GM12878 (cell line): ENCODE measurements at regions not wholly inside any gene's neighbourhood (a gene's known extent, or its start where the extent isn't known, plus 50 kb on each side); places are given as distances from the start of the nearest gene placed in this dataset.

ENCODE experiments used
- ATAC-seq: fragments of 200-7000 bp; cut with Tn5 transposase; 3 replicates; pipeline ENCODE4 v1.9.1; 2020; ENCODE audit warnings: mild to moderate bottlenecking, moderate library complexity
- BruUV-seq: library from RNA; stranded (reverse); fragments of 400-500 nt; replicated peaks from 2 replicates; lab custom pipeline; 2021; lab: Mats Ljungman, UMichigan
- CTCF ChIA-PET: fragments of 300-600 bp; sonication (Branson Sonifier 250); formaldehyde crosslinking; extraction: SDS; loops from one replicate; lab custom pipeline; 2021; ENCODE audit warnings: inconsistent platforms; lab: Yijun Ruan, JAX
- POLR2A ChIA-PET: fragments of 350-600 bp; formaldehyde crosslinking; extraction: SDS; loops from one replicate; lab custom pipeline; 2021; ENCODE audit warnings: inconsistent platforms; lab: Charles Lee
- RAD21 ChIA-PET: fragments of 300-600 bp; sonication (Branson Sonifier 250); formaldehyde crosslinking; loops from one replicate; lab custom pipeline; 2023; ENCODE audit warnings: antibody characterized with exemption; ENCODE audit not compliant: unreplicated experiment; lab: Charles Lee
- SMC1A ChIA-PET: fragments of 300-600 bp; sonication (Branson Sonifier 250); formaldehyde crosslinking; loops from one replicate; lab custom pipeline; 2023; ENCODE audit not compliant: unreplicated experiment, uncharacterized antibody; lab: Charles Lee
- DNase-seq: peaks from one replicate; pipeline ENCODE4 v3.0.0-alpha.2; 2011; ENCODE audit warnings: low read depth, low spot score
- FAIRE-seq: peaks from 3 replicates; lab custom pipeline; 2011; peaks lifted over from hg19 to GRCh38; lab: Jason Lieb, UNC
- H2AFZ ChIP-seq: 2 replicates; pipeline ENCODE4 v1.6.0; 2011; ENCODE audit warnings: low read depth, low read length, control low read depth; ENCODE audit not compliant: control insufficient read depth
- H3K27ac ChIP-seq: 2 replicates; pipeline ENCODE4 v1.5.1; 2011; ENCODE audit warnings: control low read depth; ENCODE audit not compliant: control insufficient read depth, insufficient read depth
- H3K27me3 ChIP-seq, 2 experiments: replicated peaks in 1 of 2; 2 replicates each; pipeline versions ENCODE4 v1.6.0 to v1.6.1; 2011; ENCODE audit warnings: low read length in 1 of 2; ENCODE audit not compliant: control insufficient read depth in 2 of 2, insufficient read depth in 2 of 2
- H3K36me3 ChIP-seq, 2 experiments: 2 replicates each; pipeline ENCODE4 v1.5.1; 2011; ENCODE audit warnings: low read length in 1 of 2; ENCODE audit not compliant: control insufficient read depth in 2 of 2, insufficient read depth in 2 of 2
- H3K4me1 ChIP-seq: 2 replicates; pipeline ENCODE4 v1.6.1; 2011; ENCODE audit warnings: mild to moderate bottlenecking, low read length, moderate library complexity, mixed read lengths; ENCODE audit not compliant: control insufficient read depth, insufficient read depth
- H3K4me2 ChIP-seq: 2 replicates; pipeline ENCODE4 v1.6.0; 2011; ENCODE audit warnings: control low read depth; ENCODE audit not compliant: control insufficient read depth, insufficient read depth
- H3K4me3 ChIP-seq: fragments of 200-600 bp; sonication (generic); 2 replicates; pipeline ENCODE4 v1.5.1; 2016
- H3K79me2 ChIP-seq: 2 replicates; pipeline ENCODE4 v1.6.0; 2011; ENCODE audit warnings: low read length; ENCODE audit not compliant: control insufficient read depth, insufficient read depth
- H3K9ac ChIP-seq: 2 replicates; pipeline ENCODE4 v1.8.0; 2011; ENCODE audit warnings: low read length, control low read depth, mixed read lengths; ENCODE audit not compliant: control insufficient read depth, insufficient read depth
- H3K9me3 ChIP-seq: replicated peaks from 3 replicates; pipeline ENCODE4 v1.5.1; 2011; ENCODE audit warnings: mild to moderate bottlenecking, low read length; ENCODE audit not compliant: control insufficient read depth, insufficient read depth
- H4K20me1 ChIP-seq: 2 replicates; pipeline ENCODE4 v1.6.0; 2011; ENCODE audit not compliant: control insufficient read depth, insufficient read depth
- ATF2 ChIP-seq: IDR thresholded peaks from 2 replicates; pipeline ENCODE4 v1.6.1; 2012; ENCODE audit warnings: low read length, inconsistent platforms
- CREB1 ChIP-seq: IDR thresholded peaks from 2 replicates; pipeline ENCODE4 v1.6.1; 2012; ENCODE audit warnings: low read depth, mild to moderate bottlenecking, inconsistent platforms
- KAT2A ChIP-seq: conservative IDR thresholded peaks from 2 replicates; pipeline ENCODE4 v1.6.1; 2011; ENCODE audit warnings: low read depth, low read length; ENCODE audit not compliant: control insufficient read depth
- MEF2B ChIP-seq: fragments of 450-650 bp; IDR thresholded peaks from 2 replicates; pipeline ENCODE4 v1.6.1; 2018; ENCODE audit warnings: mild to moderate bottlenecking, moderate library complexity; ENCODE audit not compliant: partially characterized antibody, poor library complexity, severe bottlenecking
- NFYB ChIP-seq: IDR thresholded peaks from 2 replicates; pipeline ENCODE4 v1.6.1; 2011; ENCODE audit warnings: low read depth, mild to moderate bottlenecking, low read length, improper control_type of control experiment, moderate library complexity; ENCODE audit not compliant: insufficient read depth
- POLR2AphosphoS5 ChIP-seq: IDR thresholded peaks from 2 replicates; pipeline ENCODE4 v1.6.1; 2011; ENCODE audit warnings: mild to moderate bottlenecking, low read length, inconsistent platforms
- RAD51 ChIP-seq: fragments of 450-650 bp; IDR thresholded peaks from 2 replicates; pipeline ENCODE4 v1.6.1; 2016; ENCODE audit warnings: moderate library complexity, mild to moderate bottlenecking, inconsistent platforms
- STAT1 ChIP-seq: fragments of 450-650 bp; conservative IDR thresholded peaks from 2 replicates; pipeline ENCODE4 v1.6.1; 2014; ENCODE audit warnings: antibody characterized with exemption, mild to moderate bottlenecking
- YBX1 ChIP-seq: fragments of 450-650 bp; IDR thresholded peaks from 2 replicates; pipeline ENCODE4 v1.6.1; 2016; ENCODE audit warnings: antibody characterized with exemption
- ZNF24 ChIP-seq: fragments of 450-650 bp; IDR thresholded peaks from 2 replicates; pipeline ENCODE4 v1.6.1; 2017; ENCODE audit warnings: antibody characterized with exemption, mild to moderate bottlenecking
- ZNF384 ChIP-seq: IDR thresholded peaks from 2 replicates; pipeline ENCODE4 v1.6.1; 2012; ENCODE audit warnings: low read depth, mild to moderate bottlenecking, low read length, improper control_type of control experiment, borderline replicate concordance
- WGBS: methylation state at CpG from one replicate; pipeline ENCODE4 v1.1.6; 2016; ENCODE audit warnings: low lambda C conversion rate; ENCODE audit not compliant: insufficient replicate concordance, insufficient coverage; ENCODE audit errors: missing lambda C conversion rate; 5-methylcytosine and 5-hydroxymethylcytosine counted together
- in situ Hi-C: fragments of 300-500 bp; cut with MboI; formaldehyde crosslinking; loops from 9 replicates; pipeline ENCODE4 v1.14.3; 2018; ENCODE audit warnings: mixed read lengths
- intact Hi-C: fragments of 100-400 bp; cut with micrococcal nuclease; formaldehyde crosslinking; loops from one replicate; pipeline ENCODE4 v1.14.2; 2022; ENCODE audit not compliant: unreplicated experiment
- TF ChIP-seq, protein P1 (sequence below): IDR thresholded peaks from 2 replicates; pipeline ENCODE4 v1.6.1; 2012; ENCODE audit warnings: low read depth, low read length, improper control_type of control experiment
- TF ChIP-seq, protein P2 (sequence below), 3 experiments: IDR thresholded peaks in 2 of 3; conservative IDR thresholded peaks in 1 of 3; 2 replicates each; pipeline ENCODE4 v1.5.1; 2011; ENCODE audit warnings: low read depth in 3 of 3, low read length in 3 of 3, mild to moderate bottlenecking in 3 of 3, control low read depth in 2 of 3, moderate library complexity in 2 of 3, inconsistent platforms in 1 of 3, mixed read lengths in 1 of 3; ENCODE audit not compliant: control insufficient read depth in 2 of 3, insufficient read depth in 1 of 3; ENCODE audit errors: extremely low read depth in 1 of 3

DNA sequence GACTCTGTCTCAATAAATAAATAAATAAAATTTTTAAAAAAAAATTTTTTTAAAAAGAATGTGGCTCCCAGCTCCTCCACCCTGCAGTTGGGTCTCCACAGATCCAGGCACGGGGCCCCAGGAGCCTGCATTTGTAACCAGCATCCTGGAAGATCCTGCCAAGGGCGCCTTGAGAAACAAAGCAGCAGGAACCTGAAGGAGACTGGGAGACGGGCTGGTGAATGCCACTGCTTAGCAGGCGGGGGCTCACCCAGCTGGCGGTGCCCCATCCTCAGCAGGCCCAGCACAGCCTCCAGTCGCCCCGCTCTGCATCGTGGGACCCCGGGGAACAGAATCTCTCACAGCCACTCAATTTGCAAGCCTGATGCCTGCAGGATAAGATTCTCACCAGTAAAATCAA is 187.5 kb upstream of the SALL3 start:
- Histone ChIP-seq H3K4me2 (no peak overlapping the region), H3K9ac (no peak overlapping the region), H3K4me1 (no peaks in the 10 kb centered on the region), H3K4me3 (no peak overlapping the region), H4K20me1 (no peaks in the 10 kb centered on the region), H3K27ac (no peak overlapping the region), H2AFZ (no peak overlapping the region), H3K36me3 (no peaks in the 10 kb centered on the region), H3K9me3 (no peaks in the 10 kb centered on the region), H3K27me3 (no peaks in the 10 kb centered on the region)
- 33% methylated on average over 9 of the region's 9 CpGs for WGBS
- RAD21 ChIA-PET = no interaction called here
- FAIRE-seq (no peak), DNase-seq (no peak), ATAC-seq (no peak)
- no TSS peak for BruUV-seq
- POLR2A ChIA-PET = no interaction called here
- intact Hi-C loops (no loop called here), in situ Hi-C loops (no loop called here)
- SMC1A ChIA-PET = no interaction called here
- CTCF ChIA-PET = no interaction called here
- TF ChIP-seq NFYB = no peak
- TF ChIP-seq MEF2B = no peak
- TF ChIP-seq ZNF384 = no peak
- no peak for TF ChIP-seq YBX1
- TF ChIP-seq RAD51 = no peak
- no peak for TF ChIP-seq ZNF24
- TF ChIP-seq, protein P1, sequence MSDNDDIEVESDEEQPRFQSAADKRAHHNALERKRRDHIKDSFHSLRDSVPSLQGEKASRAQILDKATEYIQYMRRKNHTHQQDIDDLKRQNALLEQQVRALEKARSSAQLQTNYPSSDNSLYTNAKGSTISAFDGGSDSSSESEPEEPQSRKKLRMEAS = no peak
- TF ChIP-seq STAT1 = no peak
- TF ChIP-seq KAT2A = no peak
- no peak for TF ChIP-seq ATF2
- TF ChIP-seq CREB1 = no peak
- TF ChIP-seq, protein P2, sequence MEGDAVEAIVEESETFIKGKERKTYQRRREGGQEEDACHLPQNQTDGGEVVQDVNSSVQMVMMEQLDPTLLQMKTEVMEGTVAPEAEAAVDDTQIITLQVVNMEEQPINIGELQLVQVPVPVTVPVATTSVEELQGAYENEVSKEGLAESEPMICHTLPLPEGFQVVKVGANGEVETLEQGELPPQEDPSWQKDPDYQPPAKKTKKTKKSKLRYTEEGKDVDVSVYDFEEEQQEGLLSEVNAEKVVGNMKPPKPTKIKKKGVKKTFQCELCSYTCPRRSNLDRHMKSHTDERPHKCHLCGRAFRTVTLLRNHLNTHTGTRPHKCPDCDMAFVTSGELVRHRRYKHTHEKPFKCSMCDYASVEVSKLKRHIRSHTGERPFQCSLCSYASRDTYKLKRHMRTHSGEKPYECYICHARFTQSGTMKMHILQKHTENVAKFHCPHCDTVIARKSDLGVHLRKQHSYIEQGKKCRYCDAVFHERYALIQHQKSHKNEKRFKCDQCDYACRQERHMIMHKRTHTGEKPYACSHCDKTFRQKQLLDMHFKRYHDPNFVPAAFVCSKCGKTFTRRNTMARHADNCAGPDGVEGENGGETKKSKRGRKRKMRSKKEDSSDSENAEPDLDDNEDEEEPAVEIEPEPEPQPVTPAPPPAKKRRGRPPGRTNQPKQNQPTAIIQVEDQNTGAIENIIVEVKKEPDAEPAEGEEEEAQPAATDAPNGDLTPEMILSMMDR (IDR thresholded peaks at IDR 0.05 in 2 of 3, conservative IDR thresholded peaks at IDR 0.05 in 1 of 3; ENCODE audit: control insufficient read depth in 2 of 3, extremely low read depth in 1 of 3, insufficient read depth in 1 of 3, low read depth in 3 of 3, low read length in 3 of 3) = no peak
- no peak for TF ChIP-seq POLR2AphosphoS5
- TF ChIP-seq, all 136 proteins: peak for 0
- no peaks in the 10 kb centered on the region for H3K79me2 ChIP-seq
